SK-N-SH (cell line): ENCODE measurements at regions not wholly inside any gene's neighbourhood (a gene's known extent, or its start where the extent isn't known, plus 50 kb on each side); places are given as distances from the start of the nearest gene placed in this dataset.
A peak's percentile ranks its signal among the peaks of the same experiment; 100 is the strongest.

ENCODE experiments used
- CTCF ChIA-PET: fragments of 300-600, 350-600 bp; formaldehyde crosslinking; extraction: SDS; loops from one replicate; lab custom pipeline; 2021; lab: Yijun Ruan, JAX
- POLR2A ChIA-PET: fragments of 350-600 bp; sonication (Branson Sonifier 250); formaldehyde crosslinking; extraction: SDS; loops from one replicate; lab custom pipeline; 2020; ENCODE audit warnings: antibody characterized with exemption, inconsistent platforms; lab: Yijun Ruan, JAX
- DNase-seq: peaks from one replicate; pipeline ENCODE4 v3.0.0; 2012
- H2AFZ ChIP-seq: fragments of 200-600 bp; sonication (generic); 2 replicates; pipeline ENCODE4 v1.8.1; 2016; ENCODE audit warnings: antibody characterized with exemption, mild to moderate bottlenecking, low read depth
- H3F3A ChIP-seq: fragments of 200-600 bp; sonication (generic); replicated peaks from 2 replicates; pipeline ENCODE3; 2016; ENCODE audit warnings: antibody characterized with exemption, mild to moderate bottlenecking; ENCODE audit not compliant: insufficient read depth
- H3K27ac ChIP-seq, 2 experiments: fragments of 200-500 bp in 1 of 2; fragments of 200-600 bp in 1 of 2; sonication (Bioruptor generic) in 1 of 2; sonication (generic), shearing (Covaris generic) in 1 of 2; 2 replicates each; pipeline versions ENCODE4 v1.5.1 to v1.6.1; 2014 to 2016; ENCODE audit warnings: low read depth in 2 of 2, inconsistent platforms in 1 of 2, low read length in 1 of 2, mild to moderate bottlenecking in 1 of 2, mixed read lengths in 1 of 2
- H3K27me3 ChIP-seq: fragments of 200-600 bp; sonication (generic), shearing (Covaris generic); 2 replicates; pipeline ENCODE4 v1.6.1; 2016; ENCODE audit warnings: mixed run types; ENCODE audit not compliant: insufficient read depth
- H3K36me3 ChIP-seq, 2 experiments: fragments of 200-500 bp in 1 of 2; fragments of 200-600 bp in 1 of 2; sonication (Bioruptor generic) in 1 of 2; sonication (generic) in 1 of 2; replicated peaks in 1 of 2; 2 replicates each; pipeline versions ENCODE3 to v1.5.1; 2014 to 2016; ENCODE audit warnings: low read length in 1 of 2, mild to moderate bottlenecking in 1 of 2; ENCODE audit not compliant: insufficient read depth in 2 of 2, control insufficient read depth in 1 of 2
- H3K4me1 ChIP-seq, 2 experiments: fragments of 200-500 bp in 1 of 2; fragments of 200-600 bp in 1 of 2; sonication (Bioruptor generic) in 1 of 2; sonication (generic), shearing (Covaris generic) in 1 of 2; 2 replicates each; pipeline versions ENCODE4 v1.5.1 to v1.6.1; 2014 to 2016; ENCODE audit warnings: low read depth in 1 of 2, low read length in 1 of 2, mixed run types in 1 of 2; ENCODE audit not compliant: insufficient read depth in 2 of 2, control insufficient read depth in 1 of 2
- H3K4me2 ChIP-seq: fragments of 200-600 bp; sonication (generic), shearing (Covaris generic); 2 replicates; pipeline ENCODE4 v1.6.1; 2017; ENCODE audit warnings: mixed run types
- H3K4me3 ChIP-seq, 2 experiments: fragments of 200-500 bp in 1 of 2; fragments of 200-600 bp in 1 of 2; sonication (Bioruptor generic) in 1 of 2; sonication (generic), shearing (Covaris generic) in 1 of 2; 2 replicates each; pipeline versions ENCODE4 v1.5.1 to v1.8.1; 2014 to 2016; ENCODE audit warnings: low read depth in 2 of 2, inconsistent platforms in 1 of 2, low read length in 1 of 2, mild to moderate bottlenecking in 1 of 2, mixed read lengths in 1 of 2, moderate library complexity in 1 of 2
- H3K79me2 ChIP-seq: fragments of 200-600 bp; sonication (generic); 2 replicates; pipeline ENCODE4 v1.8.1; 2017; ENCODE audit warnings: mild to moderate bottlenecking; ENCODE audit not compliant: insufficient read depth
- H3K9ac ChIP-seq: fragments of 200-600 bp; sonication (generic); 2 replicates; pipeline ENCODE4 v1.6.1; 2017; ENCODE audit warnings: mixed run types
- H3K9me2 ChIP-seq: fragments of 200-600 bp; sonication (generic); 2 replicates; pipeline ENCODE4 v1.6.1; 2017; ENCODE audit warnings: mixed run types
- H3K9me3 ChIP-seq: fragments of 200-600 bp; sonication (generic); 2 replicates; pipeline ENCODE4 v1.6.1; 2017; ENCODE audit warnings: mixed run types, mild to moderate bottlenecking, moderate library complexity
- H4K20me1 ChIP-seq: fragments of 200-600 bp; sonication (generic); 2 replicates; pipeline ENCODE4 v1.6.1; 2017; ENCODE audit warnings: mild to moderate bottlenecking, mixed run types; ENCODE audit not compliant: insufficient read depth
- CHD2 ChIP-seq: fragments of 150-350 bp; IDR thresholded peaks from 2 replicates; pipeline ENCODE4 v1.6.1; 2018; ENCODE audit warnings: low read length; ENCODE audit not compliant: partially characterized antibody
- EP300 ChIP-seq, 2 experiments: IDR thresholded peaks; 2 replicates each; pipeline versions ENCODE4 v1.4.0 to v1.6.1; 2012; ENCODE audit warnings: borderline replicate concordance in 1 of 2, low read depth in 1 of 2, low read length in 1 of 2
- GATA2 ChIP-seq: sonication (generic); formaldehyde crosslinking; IDR thresholded peaks from 2 replicates; pipeline ENCODE4 v1.5.0; 2020; ENCODE audit warnings: mild to moderate bottlenecking, missing genetic modification reagents
- MXI1 ChIP-seq: IDR thresholded peaks from 2 replicates; pipeline ENCODE4 v1.6.1; 2012; ENCODE audit warnings: mild to moderate bottlenecking, low read depth, low read length, improper control_type of control experiment
- NFIC ChIP-seq: IDR thresholded peaks from 2 replicates; pipeline ENCODE4 v1.4.0; 2012; ENCODE audit warnings: borderline replicate concordance
- NRF1 ChIP-seq: IDR thresholded peaks from 2 replicates; pipeline ENCODE4 v1.6.1; 2012; ENCODE audit warnings: low read depth, mild to moderate bottlenecking, low read length
- POLR2AphosphoS5 ChIP-seq: IDR thresholded peaks from 2 replicates; pipeline ENCODE4 v1.6.1; 2012; ENCODE audit warnings: low read depth, low read length
- RXRA ChIP-seq: IDR thresholded peaks from 2 replicates; pipeline ENCODE4 v1.4.0; 2012; ENCODE audit warnings: low read depth, mild to moderate bottlenecking, borderline replicate concordance
- TEAD4 ChIP-seq: IDR thresholded peaks from 2 replicates; pipeline ENCODE4 v1.4.0; 2012; ENCODE audit warnings: mild to moderate bottlenecking, borderline replicate concordance; ENCODE audit not compliant: insufficient read depth
- WGBS: methylation state at CpG from one replicate; pipeline ENCODE4 v1.1.6; 2017; ENCODE audit warnings: low lambda C conversion rate; 5-methylcytosine and 5-hydroxymethylcytosine counted together
- TF ChIP-seq, protein P1 (sequence below): fragments of 200-600 bp; sonication (generic); IDR thresholded peaks from 2 replicates; pipeline ENCODE4 v1.6.1; 2017; ENCODE audit warnings: antibody characterized with exemption, mild to moderate bottlenecking, moderate library complexity
- TF ChIP-seq, protein P2 (sequence below): IDR thresholded peaks from 2 replicates; pipeline ENCODE4 v1.6.1; 2012; ENCODE audit warnings: mild to moderate bottlenecking, low read depth, low read length, moderate library complexity
- TF ChIP-seq, protein P3 (sequence below): fragments of 150-350 bp; IDR thresholded peaks from 2 replicates; pipeline ENCODE4 v1.6.1; 2016; ENCODE audit warnings: mild to moderate bottlenecking, low read depth, low read length

DNA sequence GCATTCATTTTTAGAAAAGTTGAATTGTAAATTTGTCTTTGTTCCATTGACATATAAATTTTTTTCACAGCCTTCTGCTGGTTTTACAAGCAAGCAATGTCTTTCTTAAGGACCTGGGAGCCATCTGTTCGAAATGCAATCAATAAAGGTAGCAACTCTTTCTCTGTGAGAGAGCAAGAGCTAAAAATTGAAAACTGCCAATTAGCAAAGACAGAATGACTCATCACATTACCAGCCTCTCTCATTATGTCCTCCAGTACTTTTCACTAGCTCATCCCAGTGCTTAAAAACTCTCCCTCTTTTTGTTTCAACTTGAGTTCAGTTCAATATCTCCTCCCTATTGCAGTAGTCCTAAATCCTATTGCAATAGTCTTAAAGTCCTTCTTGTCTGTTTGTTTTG lies 760.7 kb upstream of the SLITRK6 start:
- TF ChIP-seq POLR2AphosphoS5 (no peak), EP300 (IDR thresholded peaks at IDR 0.05; ENCODE audit: borderline replicate concordance in 1 of 2, low read depth in 1 of 2, low read length in 1 of 2) (no peak)
- no peaks in the 10 kb centered on the region for H4K20me1 ChIP-seq
- DNase-seq: no peak
- CTCF ChIA-PET: no interaction called here
- no peak overlapping the region for H3K4me3 ChIP-seq
- 0 out of 4 replicates have a peak, but pooled peaks cover 0 to 3% of the 10 kb centered on the region in 2 experiments for H3K4me1 ChIP-seq
- peaks cover 0 to 3% of the 10 kb centered on the region in 2 experiments for H3K36me3 ChIP-seq
- no peak overlapping the region for H2AFZ ChIP-seq
- H3K27ac ChIP-seq: no peak overlapping the region
- no peaks in the 10 kb centered on the region for H3K79me2 ChIP-seq
- H3K27me3 ChIP-seq: no peaks in the 10 kb centered on the region
- no peak overlapping the region for H3K9ac ChIP-seq
- POLR2A ChIA-PET: no interaction called here
- H3K9me3 ChIP-seq: no peaks in the 10 kb centered on the region
- H3F3A ChIP-seq: peaks cover 15% of the 10 kb centered on the region
- H3K9me2 ChIP-seq: no peaks in the 10 kb centered on the region
- no peak overlapping the region for H3K4me2 ChIP-seq
- 6% methylated on average over 1 of the region's 1 CpG for WGBS

DNA sequence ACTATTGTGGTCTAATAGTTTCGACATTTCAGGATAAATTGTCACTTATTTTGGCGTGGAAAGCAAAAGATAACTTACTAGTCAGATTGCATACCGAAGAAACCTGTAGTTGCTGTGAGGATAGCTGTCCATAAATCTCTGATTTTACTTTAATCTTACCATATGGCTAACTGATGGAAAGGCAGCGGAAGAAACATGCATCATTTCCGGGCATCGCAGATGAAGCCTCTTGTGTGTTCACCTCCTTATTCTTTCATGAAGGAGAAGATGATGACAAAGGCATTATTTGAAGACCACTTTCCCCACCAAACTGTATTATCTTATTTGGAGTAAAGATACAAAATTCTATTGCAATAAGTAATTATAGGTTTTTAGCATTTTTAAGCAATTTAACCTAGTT lies 763.6 kb upstream of the SLITRK6 start:
- H3K79me2 ChIP-seq: no peaks in the 10 kb centered on the region
- no peak overlapping the region for H3K9ac ChIP-seq
- peaks cover 15% of the 10 kb centered on the region for H3F3A ChIP-seq
- H4K20me1 ChIP-seq: no peaks in the 10 kb centered on the region
- H3K27ac ChIP-seq: peak overlapping the region in 1 of 2 experiments; percentile 45; a peak in 2 of 4 replicates
- POLR2A ChIA-PET: no interaction called here
- no peaks in the 10 kb centered on the region for H3K9me2 ChIP-seq
- TF ChIP-seq GATA2 (CRISPR knock-in tag): no peak
- TF ChIP-seq, protein P1, sequence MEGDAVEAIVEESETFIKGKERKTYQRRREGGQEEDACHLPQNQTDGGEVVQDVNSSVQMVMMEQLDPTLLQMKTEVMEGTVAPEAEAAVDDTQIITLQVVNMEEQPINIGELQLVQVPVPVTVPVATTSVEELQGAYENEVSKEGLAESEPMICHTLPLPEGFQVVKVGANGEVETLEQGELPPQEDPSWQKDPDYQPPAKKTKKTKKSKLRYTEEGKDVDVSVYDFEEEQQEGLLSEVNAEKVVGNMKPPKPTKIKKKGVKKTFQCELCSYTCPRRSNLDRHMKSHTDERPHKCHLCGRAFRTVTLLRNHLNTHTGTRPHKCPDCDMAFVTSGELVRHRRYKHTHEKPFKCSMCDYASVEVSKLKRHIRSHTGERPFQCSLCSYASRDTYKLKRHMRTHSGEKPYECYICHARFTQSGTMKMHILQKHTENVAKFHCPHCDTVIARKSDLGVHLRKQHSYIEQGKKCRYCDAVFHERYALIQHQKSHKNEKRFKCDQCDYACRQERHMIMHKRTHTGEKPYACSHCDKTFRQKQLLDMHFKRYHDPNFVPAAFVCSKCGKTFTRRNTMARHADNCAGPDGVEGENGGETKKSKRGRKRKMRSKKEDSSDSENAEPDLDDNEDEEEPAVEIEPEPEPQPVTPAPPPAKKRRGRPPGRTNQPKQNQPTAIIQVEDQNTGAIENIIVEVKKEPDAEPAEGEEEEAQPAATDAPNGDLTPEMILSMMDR: no peak
- no peak for TF ChIP-seq POLR2AphosphoS5
- no peak for TF ChIP-seq CHD2
- no peak for TF ChIP-seq EP300 (IDR thresholded peaks at IDR 0.05; ENCODE audit: borderline replicate concordance in 1 of 2, low read depth in 1 of 2, low read length in 1 of 2)
- TF ChIP-seq, protein P2, sequence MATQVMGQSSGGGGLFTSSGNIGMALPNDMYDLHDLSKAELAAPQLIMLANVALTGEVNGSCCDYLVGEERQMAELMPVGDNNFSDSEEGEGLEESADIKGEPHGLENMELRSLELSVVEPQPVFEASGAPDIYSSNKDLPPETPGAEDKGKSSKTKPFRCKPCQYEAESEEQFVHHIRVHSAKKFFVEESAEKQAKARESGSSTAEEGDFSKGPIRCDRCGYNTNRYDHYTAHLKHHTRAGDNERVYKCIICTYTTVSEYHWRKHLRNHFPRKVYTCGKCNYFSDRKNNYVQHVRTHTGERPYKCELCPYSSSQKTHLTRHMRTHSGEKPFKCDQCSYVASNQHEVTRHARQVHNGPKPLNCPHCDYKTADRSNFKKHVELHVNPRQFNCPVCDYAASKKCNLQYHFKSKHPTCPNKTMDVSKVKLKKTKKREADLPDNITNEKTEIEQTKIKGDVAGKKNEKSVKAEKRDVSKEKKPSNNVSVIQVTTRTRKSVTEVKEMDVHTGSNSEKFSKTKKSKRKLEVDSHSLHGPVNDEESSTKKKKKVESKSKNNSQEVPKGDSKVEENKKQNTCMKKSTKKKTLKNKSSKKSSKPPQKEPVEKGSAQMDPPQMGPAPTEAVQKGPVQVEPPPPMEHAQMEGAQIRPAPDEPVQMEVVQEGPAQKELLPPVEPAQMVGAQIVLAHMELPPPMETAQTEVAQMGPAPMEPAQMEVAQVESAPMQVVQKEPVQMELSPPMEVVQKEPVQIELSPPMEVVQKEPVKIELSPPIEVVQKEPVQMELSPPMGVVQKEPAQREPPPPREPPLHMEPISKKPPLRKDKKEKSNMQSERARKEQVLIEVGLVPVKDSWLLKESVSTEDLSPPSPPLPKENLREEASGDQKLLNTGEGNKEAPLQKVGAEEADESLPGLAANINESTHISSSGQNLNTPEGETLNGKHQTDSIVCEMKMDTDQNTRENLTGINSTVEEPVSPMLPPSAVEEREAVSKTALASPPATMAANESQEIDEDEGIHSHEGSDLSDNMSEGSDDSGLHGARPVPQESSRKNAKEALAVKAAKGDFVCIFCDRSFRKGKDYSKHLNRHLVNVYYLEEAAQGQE: no peak
- TF ChIP-seq TEAD4: no peak
- no peak for TF ChIP-seq RXRA
- no peak for TF ChIP-seq MXI1
- TF ChIP-seq, protein P3, sequence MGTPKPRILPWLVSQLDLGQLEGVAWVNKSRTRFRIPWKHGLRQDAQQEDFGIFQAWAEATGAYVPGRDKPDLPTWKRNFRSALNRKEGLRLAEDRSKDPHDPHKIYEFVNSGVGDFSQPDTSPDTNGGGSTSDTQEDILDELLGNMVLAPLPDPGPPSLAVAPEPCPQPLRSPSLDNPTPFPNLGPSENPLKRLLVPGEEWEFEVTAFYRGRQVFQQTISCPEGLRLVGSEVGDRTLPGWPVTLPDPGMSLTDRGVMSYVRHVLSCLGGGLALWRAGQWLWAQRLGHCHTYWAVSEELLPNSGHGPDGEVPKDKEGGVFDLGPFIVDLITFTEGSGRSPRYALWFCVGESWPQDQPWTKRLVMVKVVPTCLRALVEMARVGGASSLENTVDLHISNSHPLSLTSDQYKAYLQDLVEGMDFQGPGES: no peak
- TF ChIP-seq NRF1: no peak
- no peak for TF ChIP-seq NFIC
- 58% methylated on average over 6 of the region's 6 CpGs for WGBS
- H3K4me1 ChIP-seq: 0 out of 4 replicates have a peak, but pooled peaks cover 0 to 3% of the 10 kb centered on the region in 2 experiments
- no peaks in the 10 kb centered on the region for H3K27me3 ChIP-seq
- no peaks in the 10 kb centered on the region for H3K9me3 ChIP-seq
- no peak overlapping the region for H2AFZ ChIP-seq
- CTCF ChIA-PET: no interaction called here
- peaks cover 0 to 3% of the 10 kb centered on the region in 2 experiments for H3K36me3 ChIP-seq
- peak overlapping the region; percentile 29; the same call in 1 of the 2 replicates for H3K4me2 ChIP-seq
- no peak overlapping the region for H3K4me3 ChIP-seq
- DNase-seq: no peak
